Epidermal melanocyte (primary cell): ENCODE measurements at regions not wholly inside any gene's neighbourhood (a gene's known extent, or its start where the extent isn't known, plus 50 kb on each side); places are given as distances from the start of the nearest gene placed in this dataset.

Source experiments
- DNase-seq: peaks from one replicate; pipeline ENCODE4 v3.0.0; 2011; ENCODE audit warnings: low spot score; ENCODE audit not compliant: insufficient read length

DNA sequence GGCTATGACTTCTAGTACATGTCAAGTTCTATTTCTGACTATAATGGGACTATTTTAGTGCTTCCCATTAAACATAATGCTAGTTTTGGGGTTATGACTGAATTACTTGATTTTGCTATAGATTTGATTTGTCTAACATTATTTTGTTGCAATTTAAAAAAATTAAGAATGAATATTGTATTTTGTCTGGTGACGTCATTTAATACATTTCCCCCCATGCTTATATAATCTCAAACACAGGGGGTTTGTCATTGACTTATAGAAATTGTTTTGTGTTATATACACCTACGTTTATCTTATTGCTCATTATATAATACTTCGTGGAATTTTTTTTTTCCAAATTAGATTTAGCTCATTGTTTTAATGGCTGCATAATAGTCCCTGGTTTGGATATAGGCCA is 270.3 kb upstream of the VLDLR start:
- DNase-seq: no peak

DNA sequence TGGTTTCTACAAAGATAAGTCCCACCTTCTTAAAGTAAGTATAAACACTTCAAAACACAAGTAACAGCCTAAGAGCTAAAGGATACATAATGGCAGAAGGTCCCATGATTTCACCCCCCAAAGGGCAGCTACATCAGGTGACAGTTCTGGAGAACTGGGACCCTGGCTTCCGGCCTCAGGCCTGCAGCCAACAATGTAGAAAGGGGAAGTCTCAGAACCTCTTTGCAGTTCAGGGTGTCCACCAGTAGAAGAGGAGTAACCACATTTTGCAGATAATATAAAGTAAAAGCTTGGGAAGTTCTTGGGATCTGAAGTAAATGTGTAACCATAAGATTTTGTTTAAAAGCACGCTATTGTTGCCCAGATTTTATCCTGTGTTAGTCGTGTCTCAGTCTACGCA is 267.4 kb upstream of the VLDLR start:
- DNase-seq: no peak

DNA sequence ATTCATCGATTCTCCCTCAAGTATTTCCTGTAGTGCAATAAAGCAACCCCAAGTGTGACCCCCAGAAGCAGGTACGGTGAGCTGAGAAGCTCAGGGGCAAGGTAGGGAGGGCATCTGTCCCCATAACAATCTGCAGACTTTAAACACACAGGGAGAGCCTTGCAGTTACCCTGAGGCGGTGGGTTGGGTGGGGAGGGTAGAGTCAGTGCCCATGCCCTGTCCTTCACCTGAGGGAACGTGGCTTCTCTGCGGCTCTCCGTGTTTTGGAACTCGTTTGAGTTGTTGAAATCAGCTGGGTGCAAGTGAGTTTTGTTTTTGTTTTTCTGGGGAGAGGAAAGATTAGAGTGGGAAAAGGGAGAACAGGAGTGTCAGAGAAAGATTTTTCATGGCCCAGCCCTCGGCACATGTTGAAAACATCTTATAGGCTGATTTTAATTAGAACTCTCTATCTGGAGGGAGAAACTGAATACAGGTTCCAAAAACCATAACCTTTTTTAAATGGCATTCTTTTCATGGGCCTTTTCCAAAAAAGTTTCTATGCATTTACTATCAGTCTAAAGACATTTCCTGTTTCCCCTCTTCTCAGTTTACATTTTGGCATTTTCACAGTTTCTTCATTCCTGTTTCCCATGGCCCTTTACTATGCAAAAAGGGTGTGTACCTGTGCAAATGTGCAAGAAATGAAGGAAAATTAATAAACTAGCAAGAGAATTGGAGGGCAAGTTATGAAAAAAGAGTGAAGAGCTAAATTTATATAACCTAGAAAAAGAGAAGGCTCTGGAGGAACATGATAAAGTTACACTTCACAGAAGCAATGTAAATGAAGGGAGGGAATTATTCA is 266.5 kb upstream of the VLDLR start:
- no peak for DNase-seq

DNA sequence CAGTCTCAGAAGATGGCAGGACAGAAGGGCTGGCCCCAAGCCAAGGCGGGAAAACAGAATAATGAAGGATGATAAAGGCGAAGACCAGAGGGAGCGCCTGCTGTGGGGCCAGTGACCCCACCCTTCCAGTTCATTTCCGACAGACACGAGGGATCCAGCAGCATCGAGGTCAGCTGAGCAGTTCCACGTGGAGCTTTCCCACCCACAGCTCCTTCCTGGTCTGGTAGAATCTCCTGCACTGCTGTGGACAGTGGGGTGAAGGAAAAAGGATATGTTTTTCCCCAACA is 265.9 kb upstream of the VLDLR start:
- DNase-seq: no peak

DNA sequence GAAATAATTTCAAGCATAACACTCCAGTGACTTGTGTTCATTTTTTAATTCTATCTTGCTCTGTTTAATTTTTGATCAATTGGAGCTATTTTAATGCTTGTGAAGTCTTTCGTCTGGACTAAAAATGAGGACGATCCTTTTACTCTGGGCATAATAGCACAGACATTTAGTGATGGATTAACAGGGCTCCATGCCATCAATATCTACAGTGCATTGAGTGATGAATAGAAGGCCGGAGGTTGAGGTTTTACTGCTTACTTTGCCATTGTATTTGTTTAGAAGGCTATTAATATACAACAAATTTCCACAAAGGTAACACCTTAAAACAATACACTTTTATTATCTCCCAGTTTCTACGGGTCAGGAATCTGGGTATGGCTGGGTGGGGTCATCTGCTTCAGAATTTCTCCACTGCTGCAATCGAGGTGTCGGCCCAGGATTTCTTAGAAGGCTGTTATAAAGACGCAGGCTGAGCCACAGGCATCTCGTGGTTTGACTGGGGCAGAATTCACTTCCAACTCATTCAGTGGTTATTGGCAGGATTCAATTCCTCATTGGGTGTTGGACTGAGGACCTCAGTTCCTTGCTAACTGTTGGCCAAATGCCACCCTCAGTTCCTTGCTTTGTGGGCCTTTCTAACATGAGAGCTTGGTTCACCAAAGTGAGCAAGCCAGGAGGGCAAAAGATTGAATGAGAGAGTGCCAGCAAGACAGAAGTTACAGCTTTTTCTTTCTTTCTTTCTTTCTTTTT is 265.4 kb upstream of the VLDLR start:
- DNase-seq: no peak

DNA sequence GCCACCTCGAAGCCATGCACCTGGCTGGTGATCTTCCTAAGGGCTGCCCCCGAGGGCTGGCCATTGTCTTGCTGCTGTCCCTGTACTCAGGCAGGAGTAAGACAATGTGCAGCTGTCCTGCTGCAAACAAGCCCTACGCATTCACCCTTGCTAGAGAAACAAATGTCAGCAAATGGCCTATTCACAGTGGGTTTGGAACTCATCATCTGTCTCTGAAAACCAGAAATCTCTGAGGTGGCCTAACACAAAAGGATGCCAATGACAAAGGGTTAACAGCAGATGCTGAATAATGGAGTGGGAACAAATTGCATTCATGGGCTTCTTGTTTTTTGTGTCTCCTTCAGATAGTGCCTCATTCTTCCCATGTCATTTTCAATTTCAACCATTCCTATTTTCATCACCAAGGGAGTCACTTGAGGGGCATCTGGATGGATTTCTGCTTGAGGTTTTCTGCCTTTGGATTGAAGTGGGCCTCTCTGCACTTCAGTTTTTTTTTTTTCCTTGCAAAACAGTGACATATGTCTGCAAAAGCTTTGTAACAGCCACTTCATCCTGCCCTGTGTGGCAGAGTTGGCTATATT is 261.6 kb upstream of the VLDLR start:
- DNase-seq: no peak

DNA sequence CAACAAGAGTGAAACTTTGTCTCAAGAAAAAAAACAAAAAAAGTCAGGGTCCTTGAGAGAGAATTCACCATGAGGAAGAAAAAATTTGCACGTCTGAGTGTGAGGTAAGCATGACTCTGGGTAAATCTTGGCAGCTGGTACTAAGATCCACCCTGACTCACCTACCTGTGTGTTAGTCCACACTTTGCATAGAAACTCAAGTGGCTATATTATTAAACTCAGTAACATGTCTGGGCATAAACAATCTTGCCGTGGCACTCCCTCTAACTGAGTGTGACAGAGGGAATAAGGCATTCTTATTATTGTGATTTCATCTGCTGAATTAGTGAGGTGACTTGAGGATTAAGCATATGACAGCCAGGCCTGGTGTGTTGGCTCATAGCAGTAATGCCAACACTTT is 259.4 kb upstream of the VLDLR start:
- DNase-seq: no peak

DNA sequence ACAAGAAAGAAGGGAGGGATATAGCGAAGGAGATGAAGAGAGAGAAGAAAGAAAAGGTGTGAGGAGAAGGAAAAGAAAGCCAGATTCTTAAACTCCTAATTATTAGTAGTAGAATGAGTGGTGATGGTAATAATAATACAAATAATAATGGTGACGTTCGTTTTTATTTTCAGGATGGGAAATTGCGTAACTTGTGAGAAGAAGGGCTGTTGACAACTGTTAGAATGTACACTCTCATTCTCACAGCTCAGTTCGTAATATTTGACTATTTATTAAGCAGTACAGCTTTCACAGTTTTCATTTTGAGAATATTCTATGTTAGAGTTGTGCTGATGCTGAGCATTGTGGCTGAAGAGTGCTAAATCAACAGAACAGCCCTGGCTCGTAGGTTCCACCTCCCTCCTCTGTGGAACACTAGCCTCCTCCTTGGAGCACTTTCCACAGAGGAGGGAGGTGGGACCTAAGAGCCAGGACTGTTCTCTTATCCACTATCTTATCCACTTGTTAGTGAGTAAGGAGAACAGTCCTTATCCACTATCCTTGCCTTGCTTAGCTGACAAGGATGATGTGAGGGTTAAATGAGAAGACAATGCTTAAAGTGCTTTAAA is 258.3 kb upstream of the VLDLR start:
- no peak for DNase-seq

DNA sequence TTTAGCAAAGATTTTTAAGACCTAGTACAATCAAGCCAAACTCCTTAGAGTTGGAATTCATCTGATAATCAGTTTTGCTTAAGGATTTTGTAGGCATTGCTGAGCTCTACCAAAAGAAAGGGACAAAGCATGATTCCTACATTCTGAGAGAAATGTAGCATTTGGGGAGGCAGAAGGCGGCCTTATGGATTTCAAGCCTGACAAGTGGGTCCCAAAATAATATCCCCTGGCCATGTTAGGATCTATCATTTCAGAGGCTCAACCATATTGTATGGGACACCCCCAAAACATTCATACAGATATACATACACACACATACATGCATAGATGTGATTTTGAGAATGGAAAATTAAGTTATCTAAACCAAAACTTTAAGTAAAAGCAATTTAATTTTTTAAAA is 257.8 kb upstream of the VLDLR start:
- DNase-seq: no peak

DNA sequence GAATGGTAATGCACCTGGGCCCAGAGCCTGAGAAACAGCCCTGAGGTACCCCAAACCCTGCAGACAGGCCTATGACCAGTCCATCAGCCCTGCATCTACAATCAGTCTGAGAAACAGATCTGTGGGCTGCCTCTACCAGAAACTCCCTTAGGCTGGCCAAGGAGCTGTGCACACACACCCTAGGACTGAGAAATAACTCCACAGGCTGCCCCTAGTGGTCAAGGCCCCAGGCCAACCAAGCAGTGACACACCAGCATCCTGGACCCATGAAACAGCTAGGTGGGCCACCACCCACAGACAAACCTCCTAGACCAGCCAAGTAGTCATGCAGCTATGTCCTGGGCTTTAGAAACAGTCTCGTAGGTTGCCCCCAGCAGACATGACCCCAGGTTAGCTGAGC is 253.6 kb upstream of the VLDLR start:
- no peak for DNase-seq

DNA sequence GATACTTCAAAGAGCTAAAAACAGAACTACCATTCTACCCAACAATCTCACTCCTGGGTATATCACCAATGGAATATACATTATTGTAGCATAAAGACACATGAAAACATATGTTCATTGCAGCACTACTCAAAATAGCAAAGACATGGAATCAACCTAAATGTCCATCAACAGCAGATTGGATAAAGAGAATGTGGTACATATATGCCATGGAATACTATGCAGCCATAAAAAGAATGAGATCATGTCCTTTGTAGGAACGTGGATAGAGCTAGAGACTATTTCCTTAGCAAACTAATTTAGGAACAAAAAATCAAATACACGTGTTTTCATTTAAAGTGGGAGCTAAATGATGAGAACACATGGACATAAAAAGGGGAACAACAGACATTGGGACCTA is 247.9 kb upstream of the VLDLR start:
- DNase-seq: no peak

DNA sequence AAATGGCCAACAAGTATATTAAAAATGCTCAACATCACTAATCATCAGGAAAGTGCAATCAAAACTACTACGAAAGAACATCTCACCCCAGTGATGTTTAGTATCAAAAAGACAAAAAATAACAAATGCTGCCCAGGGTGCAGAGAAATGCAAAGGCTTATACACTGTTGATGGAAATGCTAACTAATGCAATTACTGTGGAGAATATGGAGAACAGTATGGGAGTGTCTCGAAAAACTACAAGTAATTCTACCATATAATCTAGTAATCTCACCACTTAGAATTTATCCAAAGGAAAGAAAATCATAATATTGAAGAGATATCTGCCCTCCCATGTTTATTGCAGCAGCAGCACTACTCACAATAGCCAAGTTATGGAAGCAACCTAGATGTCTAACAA is 246.5 kb upstream of the VLDLR start:
- no peak for DNase-seq

DNA sequence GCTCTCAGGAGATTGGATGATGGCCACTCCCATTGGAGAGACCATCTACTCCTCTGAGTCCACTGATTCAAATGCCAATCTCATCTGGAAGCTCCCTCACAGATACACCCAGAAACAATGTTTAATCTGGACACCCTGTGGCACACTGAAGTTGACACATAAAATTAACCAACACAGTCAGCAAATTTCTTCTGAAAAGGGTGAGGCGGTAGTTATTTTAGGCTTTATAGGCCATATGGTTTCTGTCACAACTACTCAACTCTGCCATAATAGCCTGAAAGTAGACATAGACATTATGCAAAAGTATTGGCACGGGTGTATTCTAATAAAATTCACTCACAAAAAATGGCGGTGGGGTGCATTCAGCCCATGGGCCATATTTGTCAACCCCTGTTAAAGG is 244.5 kb upstream of the VLDLR start:
- no peak for DNase-seq

DNA sequence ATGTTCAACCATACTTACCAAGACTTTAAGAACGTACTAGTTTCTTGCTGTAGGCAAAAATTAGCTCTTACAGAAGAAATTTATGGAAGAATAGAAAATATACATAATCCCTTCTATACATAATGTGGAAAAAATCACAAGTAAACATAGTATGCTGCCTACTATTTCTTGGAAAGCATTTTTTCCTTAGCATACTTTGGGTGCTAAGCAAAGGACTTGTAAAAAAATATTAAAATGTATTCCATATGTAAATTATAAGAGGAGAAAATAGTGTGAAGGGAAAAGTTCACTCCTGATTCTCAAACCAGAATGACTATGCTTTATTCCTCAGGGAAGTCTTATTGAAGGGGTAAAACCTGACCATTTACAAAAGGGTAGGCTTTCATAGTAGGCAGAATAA is 243.8 kb upstream of the VLDLR start:
- DNase-seq: no peak

DNA sequence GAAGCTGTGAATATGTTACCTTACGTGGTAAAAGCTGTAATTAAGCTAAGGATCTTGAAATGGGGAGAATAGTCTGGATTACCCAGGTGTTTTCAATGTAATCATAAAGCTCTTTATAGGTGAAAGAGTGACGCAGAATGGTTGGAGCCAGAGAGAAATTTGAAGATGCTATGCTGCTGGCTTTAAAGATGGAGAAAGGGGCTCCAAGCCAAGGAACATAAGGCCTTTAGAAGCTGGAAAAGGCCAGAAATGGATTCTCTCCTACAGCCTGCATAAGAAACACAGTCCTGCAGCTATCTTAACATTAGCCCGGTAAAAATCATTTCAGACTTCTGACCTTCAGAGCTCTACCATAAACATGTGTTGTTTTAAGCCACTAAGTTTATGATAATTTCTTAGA is 243.3 kb upstream of the VLDLR start:
- DNase-seq: no peak

DNA sequence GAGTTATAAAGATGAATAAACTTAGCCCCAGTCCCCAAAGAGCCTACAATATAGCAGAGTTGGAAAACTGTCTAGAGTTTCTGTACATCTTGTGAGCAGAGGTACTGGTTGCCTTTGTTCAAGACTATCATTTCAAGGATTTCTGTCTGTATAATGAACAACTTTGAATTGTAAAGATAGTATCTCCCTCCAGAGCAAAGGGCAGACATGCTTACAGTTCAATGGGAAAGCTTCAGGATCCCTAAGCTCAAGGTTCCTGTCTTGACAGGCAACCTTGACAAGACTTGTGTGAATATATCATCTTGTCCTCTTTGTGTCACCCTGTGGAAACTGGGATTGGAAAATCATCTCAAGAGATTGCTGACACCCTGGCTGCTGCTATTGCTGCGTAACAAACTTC is 242.8 kb upstream of the VLDLR start:
- no peak for DNase-seq

DNA sequence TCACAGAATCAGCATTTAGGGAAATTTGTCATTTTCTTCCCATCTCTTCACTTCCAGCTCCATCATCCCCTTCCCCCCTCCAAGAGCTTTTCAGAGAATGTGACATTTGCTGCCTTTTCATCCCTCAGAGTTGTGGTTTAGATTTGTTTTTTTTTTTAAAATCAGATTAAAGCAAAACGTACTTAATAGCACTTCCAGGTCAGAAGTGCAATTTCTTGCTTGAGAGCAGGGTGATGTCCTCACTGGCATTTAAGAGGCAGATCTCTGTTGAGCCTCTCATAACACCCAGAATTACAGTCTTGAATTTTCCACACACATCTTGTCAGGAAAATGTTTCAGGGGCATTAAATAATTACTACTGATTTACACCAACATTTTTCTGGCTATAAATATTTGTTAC is 236.8 kb upstream of the VLDLR start:
- no peak for DNase-seq

DNA sequence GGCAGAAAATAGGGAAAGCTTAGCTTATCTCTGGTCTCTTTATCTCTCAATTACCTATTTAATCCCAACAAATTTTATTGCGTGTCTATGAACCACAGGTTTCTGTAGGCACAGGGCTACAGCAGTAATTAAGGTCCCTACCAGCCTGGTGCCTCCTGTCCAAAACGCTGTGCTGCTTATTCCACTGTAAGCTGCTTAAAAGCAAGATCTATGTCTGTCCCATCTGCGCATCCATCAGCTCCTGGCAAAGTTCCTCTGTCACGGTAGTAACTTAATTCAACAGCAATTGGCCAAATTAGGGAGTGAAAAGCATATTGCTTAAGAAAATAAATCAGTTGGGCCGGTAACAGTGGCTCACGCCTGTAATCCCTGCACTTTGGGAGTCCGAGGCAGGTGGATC is 235.8 kb upstream of the VLDLR start:
- DNase-seq: no peak

DNA sequence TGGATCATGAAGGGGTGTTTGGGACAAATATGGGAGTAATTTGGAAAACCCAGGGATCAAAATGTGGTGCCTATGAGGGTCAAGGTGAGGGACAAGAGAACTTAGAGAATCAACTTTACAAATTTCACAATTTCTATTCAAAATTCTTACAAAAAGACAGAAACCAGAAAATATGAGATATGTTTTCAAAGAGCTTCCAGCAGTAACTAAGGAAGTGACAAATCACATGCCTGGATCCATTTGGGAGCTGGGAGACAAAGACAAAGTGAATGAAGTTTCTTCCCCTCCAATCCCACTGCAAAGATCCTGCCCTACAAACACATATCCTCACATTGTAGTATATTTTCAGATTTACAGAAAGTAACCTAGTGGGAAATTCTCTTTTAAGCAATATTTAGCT is 235.0 kb upstream of the VLDLR start:
- no peak for DNase-seq

DNA sequence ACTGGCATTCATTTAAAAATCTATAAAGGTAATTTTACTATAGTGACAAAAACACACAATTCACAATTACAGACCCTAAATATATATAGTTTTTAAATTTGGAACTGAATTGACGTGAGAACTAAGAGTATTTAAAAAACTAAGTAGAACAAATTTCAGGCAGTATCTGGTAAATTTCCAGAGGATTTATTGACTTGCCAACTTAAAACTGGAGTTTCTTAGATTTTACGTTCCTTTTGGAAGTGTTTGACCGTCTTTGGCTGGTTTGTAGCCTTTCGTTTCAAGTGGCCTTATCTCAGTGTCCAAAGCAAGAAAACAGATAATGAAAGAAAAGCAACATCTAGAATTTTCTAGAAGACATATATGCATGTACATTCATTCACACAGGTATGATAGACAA is 234.4 kb upstream of the VLDLR start:
- DNase-seq: no peak

DNA sequence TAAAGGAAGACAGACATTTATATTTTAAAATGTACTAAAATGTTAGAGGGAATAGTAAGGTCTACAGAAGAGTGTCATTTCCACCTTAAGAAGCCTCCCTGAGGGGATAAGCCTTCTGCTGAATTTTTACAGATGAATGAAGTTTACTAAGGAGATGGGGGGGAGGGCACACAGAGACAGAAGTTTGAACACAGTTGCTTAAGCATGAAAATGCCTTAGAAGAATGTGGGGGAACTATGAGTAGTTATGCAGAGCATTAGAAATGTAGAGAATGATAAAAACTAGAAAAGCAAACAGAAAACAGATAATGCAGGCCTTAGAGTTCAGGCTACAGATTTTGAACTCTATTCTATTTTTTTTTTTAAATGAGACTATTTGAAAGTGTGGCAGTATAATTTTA is 232.2 kb upstream of the VLDLR start:
- no peak for DNase-seq

DNA sequence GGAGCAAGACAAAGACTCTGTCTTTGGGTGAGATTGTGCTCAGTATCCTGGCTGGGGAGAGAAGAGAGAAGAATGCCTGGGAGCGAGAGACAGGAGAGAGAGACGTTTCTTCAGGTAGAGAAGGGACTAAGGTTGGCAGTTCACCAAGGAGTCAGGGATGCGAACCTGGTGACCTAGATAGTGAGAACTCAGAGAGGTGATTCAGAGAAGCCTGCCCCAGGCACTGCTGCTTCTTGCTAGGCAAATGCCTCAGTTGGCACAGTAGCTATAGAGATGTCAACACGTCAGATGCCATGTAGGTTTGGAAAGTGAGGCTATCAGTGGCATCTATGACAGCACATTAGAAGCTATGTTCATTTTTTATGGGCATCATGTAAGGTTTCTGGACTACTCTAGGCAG is 231.6 kb upstream of the VLDLR start:
- DNase-seq: no peak
